A549 (cell line): ENCODE measurements at regions not wholly inside any gene's neighbourhood (a gene's known extent, or its start where the extent isn't known, plus 50 kb on each side); places are given as distances from the start of the nearest gene placed in this dataset.

Source experiments
- ATAC-seq, 2 experiments: fragments of 200-7000 bp in 1 of 2; fragments of >200 bp in 1 of 2; cut with Nextera tagmentation in 1 of 2; cut with Tn5 transposase in 1 of 2; 3 replicates each; pipeline versions ENCODE4 v1.8.0 to v1.9.1; 2018 to 2020; ENCODE audit warnings: mild to moderate bottlenecking in 1 of 2, moderate library complexity in 1 of 2
- CTCF ChIA-PET: fragments of 300-600 bp; sonication (Branson Sonifier 250); formaldehyde crosslinking; extraction: SDS; loops from one replicate; lab custom pipeline; 2021; ENCODE audit warnings: antibody characterized with exemption, inconsistent platforms; lab: Yijun Ruan, JAX
- POLR2A ChIA-PET: fragments of 350-600 bp; formaldehyde crosslinking; extraction: SDS; loops from one replicate; lab custom pipeline; 2021; ENCODE audit warnings: antibody characterized with exemption, inconsistent platforms; lab: Yijun Ruan, JAX
- DNase-seq, 2 experiments: peaks; one replicate each; pipeline versions ENCODE4 v3.0.0 to v3.0.0-alpha.2; 2011 to 2016; ENCODE audit warnings: low read depth in 1 of 2, low spot score in 1 of 2
- FAIRE-seq: peaks from 2 replicates; lab custom pipeline; 2011; peaks lifted over from hg19 to GRCh38; lab: Jason Lieb, UNC
- H3K27ac ChIP-seq, 2 experiments: fragments of >200 bp; sonication (Bioruptor Twin); formaldehyde crosslinking; 3 replicates each; pipeline ENCODE4 v1.5.1; 2016 to 2017
- H3K4me1 ChIP-seq: fragments of >200 bp; sonication (Bioruptor Twin); formaldehyde crosslinking; 3 replicates; pipeline ENCODE4 v1.6.1; 2016
- H3K4me2 ChIP-seq: fragments of >200 bp; sonication (Bioruptor Twin); formaldehyde crosslinking; 3 replicates; pipeline ENCODE4 v1.6.1; 2016
- H3K4me3 ChIP-seq: fragments of >200 bp; sonication (Bioruptor Twin); formaldehyde crosslinking; 3 replicates; pipeline ENCODE4 v1.5.1; 2016
- H3K9me3 ChIP-seq: fragments of >200 bp; sonication (Bioruptor Twin); formaldehyde crosslinking; 3 replicates; pipeline ENCODE4 v1.6.1; 2016
- CBX2 ChIP-seq: fragments of 200-600 bp; sonication (generic); IDR thresholded peaks from 2 replicates; pipeline ENCODE4 v1.6.1; 2016; ENCODE audit warnings: low read depth, mild to moderate bottlenecking, borderline replicate concordance
- CEBPB ChIP-seq, 2 experiments: fragments of >200 bp in 1 of 2; sonication (Bioruptor Twin) in 1 of 2; formaldehyde crosslinking in 1 of 2; IDR thresholded peaks; 2 replicates each; pipeline ENCODE4 v1.6.1; 2012 to 2016
- E2F6 ChIP-seq: IDR thresholded peaks from 2 replicates; pipeline ENCODE4 v1.6.1; 2012; ENCODE audit warnings: low read depth, borderline replicate concordance
- EHF ChIP-seq: fragments of 250-450 bp; sonication (Bioruptor Pico); IDR thresholded peaks from 2 replicates; pipeline ENCODE4 v1.5.0; 2020; ENCODE audit warnings: mild to moderate bottlenecking
- EP300 ChIP-seq, 2 experiments: fragments of >200 bp; sonication (Bioruptor Twin); formaldehyde crosslinking; IDR thresholded peaks; 2 replicates in 1 of 2; 3 replicates in 1 of 2; pipeline ENCODE4 v1.6.1; 2016 to 2017
- FOXS1 ChIP-seq: fragments of 250-450 bp; sonication (Bioruptor Pico); IDR thresholded peaks from 2 replicates; pipeline ENCODE4 v1.5.0; 2020; ENCODE audit warnings: mild to moderate bottlenecking, moderate library complexity
- GATA3 ChIP-seq: IDR thresholded peaks from 2 replicates; pipeline ENCODE4 v1.6.1; 2012; ENCODE audit warnings: borderline replicate concordance
- HEYL ChIP-seq: fragments of 250-450 bp; sonication (Bioruptor Pico); IDR thresholded peaks from 2 replicates; pipeline ENCODE4 v1.8.0; 2021; ENCODE audit warnings: mild to moderate bottlenecking, moderate library complexity
- HOXB5 ChIP-seq: fragments of 250-450 bp; sonication (Bioruptor Pico); IDR thresholded peaks from 2 replicates; pipeline ENCODE4 v1.5.0; 2020; ENCODE audit warnings: mild to moderate bottlenecking, moderate library complexity
- JUN ChIP-seq, 2 experiments: fragments of >200 bp; sonication (Bioruptor Twin); formaldehyde crosslinking; IDR thresholded peaks; 2 replicates in 1 of 2; 3 replicates in 1 of 2; pipeline ENCODE4 v1.6.1; 2016 to 2017
- KDM1A ChIP-seq: fragments of 200-600 bp; sonication (generic); IDR thresholded peaks from 2 replicates; pipeline ENCODE4 v1.6.1; 2016; ENCODE audit warnings: low read depth, mild to moderate bottlenecking
- NPAS2 ChIP-seq: fragments of 250-450 bp; sonication (Bioruptor Pico); IDR thresholded peaks from 2 replicates; pipeline ENCODE4 v1.8.0; 2022; ENCODE audit warnings: mild to moderate bottlenecking, moderate library complexity, borderline replicate concordance
- PBX3 ChIP-seq: IDR thresholded peaks from 2 replicates; pipeline ENCODE4 v1.6.1; 2012
- RAD21 ChIP-seq, 2 experiments: fragments of >200 bp in 1 of 2; sonication (Bioruptor Twin) in 1 of 2; formaldehyde crosslinking in 1 of 2; IDR thresholded peaks in 1 of 2; conservative IDR thresholded peaks in 1 of 2; 2 replicates in 1 of 2; 3 replicates in 1 of 2; pipeline ENCODE4 v1.6.1; 2012 to 2018; ENCODE audit warnings: inconsistent platforms in 1 of 2
- RCOR1 ChIP-seq: fragments of 150-350 bp; IDR thresholded peaks from 2 replicates; pipeline ENCODE4 v1.6.1; 2014; ENCODE audit warnings: antibody characterized with exemption, low read length, low read depth
- TP53 ChIP-seq: fragments of 250-450 bp; sonication (Bioruptor Pico); IDR thresholded peaks from 2 replicates; pipeline ENCODE4 v1.5.0; 2021; ENCODE audit warnings: mild to moderate bottlenecking, moderate library complexity
- WGBS: methylation state at CpG from one replicate; pipeline ENCODE4 v1.1.6; 2017; ENCODE audit errors: missing lambda C conversion rate; 5-methylcytosine and 5-hydroxymethylcytosine counted together
- TF ChIP-seq, protein P1 (sequence below): fragments of 200-600 bp; sonication (generic); IDR thresholded peaks from 2 replicates; pipeline ENCODE4 v1.6.1; 2016; ENCODE audit warnings: antibody characterized with exemption, mild to moderate bottlenecking, moderate library complexity
- TF ChIP-seq, protein P2 (sequence below): fragments of 150-350 bp; IDR thresholded peaks from 2 replicates; pipeline ENCODE4 v1.6.1; 2014; ENCODE audit warnings: low read depth, mild to moderate bottlenecking, low read length

DNA sequence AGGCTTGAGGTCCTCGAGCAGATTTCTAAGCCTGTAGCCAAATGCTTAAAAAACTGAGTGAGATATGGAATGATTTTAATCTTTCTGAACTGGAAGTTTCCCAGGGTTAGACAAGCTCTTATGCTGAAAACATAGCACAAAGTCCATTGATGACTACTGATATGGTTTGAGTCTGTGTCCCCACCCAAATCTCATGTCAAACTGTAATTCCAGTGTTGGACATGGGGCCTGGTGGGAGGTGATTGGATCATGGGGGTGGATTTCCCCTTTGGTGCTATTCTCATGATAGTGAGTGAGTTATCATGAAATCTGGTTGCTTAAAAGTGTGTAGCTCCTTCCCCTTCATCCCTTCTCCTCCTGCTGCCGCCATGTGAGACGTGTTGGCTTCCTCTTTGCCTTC is 454.9 kb downstream of the SPRY1 start:
- H3K4me2 ChIP-seq = no peak overlapping the region
- WGBS = 53% methylated on average over 3 of the region's 3 CpGs
- no peak for TF ChIP-seq EP300 (IDR thresholded peaks at IDR 0.05)
- TF ChIP-seq FOXS1 (CRISPR knock-in tag) = no peak
- no peak for TF ChIP-seq TP53 (CRISPR knock-in tag)
- no peak for TF ChIP-seq CEBPB (IDR thresholded peaks at IDR 0.05)
- TF ChIP-seq RCOR1 = no peak
- TF ChIP-seq PBX3 = no peak
- no peak for TF ChIP-seq NPAS2
- TF ChIP-seq GATA3 = no peak
- TF ChIP-seq KDM1A = no peak
- H3K4me3 ChIP-seq = no peak overlapping the region
- CTCF ChIA-PET = no interaction called here
- H3K9me3 ChIP-seq = no peaks in the 10 kb centered on the region
- DNase-seq = no peak
- H3K4me1 ChIP-seq = no peaks in the 10 kb centered on the region
- POLR2A ChIA-PET = no interaction called here
- ATAC-seq = no peak
- FAIRE-seq = no peak
- H3K27ac ChIP-seq = no peak overlapping the region

- FAIRE-seq = no peak
- 81% methylated on average over 3 of the region's 3 CpGs for WGBS
- ChIA-PET POLR2A (no interaction called here), CTCF (no interaction called here)
- Histone ChIP-seq H3K4me3 (no peak overlapping the region), H3K4me1 (no peaks in the 10 kb centered on the region), H3K9me3 (no peaks in the 10 kb centered on the region), H3K27ac (no peak overlapping the region), H3K4me2 (no peak overlapping the region)
- no peak for ATAC-seq
- TF ChIP-seq, protein P1, sequence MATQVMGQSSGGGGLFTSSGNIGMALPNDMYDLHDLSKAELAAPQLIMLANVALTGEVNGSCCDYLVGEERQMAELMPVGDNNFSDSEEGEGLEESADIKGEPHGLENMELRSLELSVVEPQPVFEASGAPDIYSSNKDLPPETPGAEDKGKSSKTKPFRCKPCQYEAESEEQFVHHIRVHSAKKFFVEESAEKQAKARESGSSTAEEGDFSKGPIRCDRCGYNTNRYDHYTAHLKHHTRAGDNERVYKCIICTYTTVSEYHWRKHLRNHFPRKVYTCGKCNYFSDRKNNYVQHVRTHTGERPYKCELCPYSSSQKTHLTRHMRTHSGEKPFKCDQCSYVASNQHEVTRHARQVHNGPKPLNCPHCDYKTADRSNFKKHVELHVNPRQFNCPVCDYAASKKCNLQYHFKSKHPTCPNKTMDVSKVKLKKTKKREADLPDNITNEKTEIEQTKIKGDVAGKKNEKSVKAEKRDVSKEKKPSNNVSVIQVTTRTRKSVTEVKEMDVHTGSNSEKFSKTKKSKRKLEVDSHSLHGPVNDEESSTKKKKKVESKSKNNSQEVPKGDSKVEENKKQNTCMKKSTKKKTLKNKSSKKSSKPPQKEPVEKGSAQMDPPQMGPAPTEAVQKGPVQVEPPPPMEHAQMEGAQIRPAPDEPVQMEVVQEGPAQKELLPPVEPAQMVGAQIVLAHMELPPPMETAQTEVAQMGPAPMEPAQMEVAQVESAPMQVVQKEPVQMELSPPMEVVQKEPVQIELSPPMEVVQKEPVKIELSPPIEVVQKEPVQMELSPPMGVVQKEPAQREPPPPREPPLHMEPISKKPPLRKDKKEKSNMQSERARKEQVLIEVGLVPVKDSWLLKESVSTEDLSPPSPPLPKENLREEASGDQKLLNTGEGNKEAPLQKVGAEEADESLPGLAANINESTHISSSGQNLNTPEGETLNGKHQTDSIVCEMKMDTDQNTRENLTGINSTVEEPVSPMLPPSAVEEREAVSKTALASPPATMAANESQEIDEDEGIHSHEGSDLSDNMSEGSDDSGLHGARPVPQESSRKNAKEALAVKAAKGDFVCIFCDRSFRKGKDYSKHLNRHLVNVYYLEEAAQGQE = no peak
- TF ChIP-seq, protein P2, sequence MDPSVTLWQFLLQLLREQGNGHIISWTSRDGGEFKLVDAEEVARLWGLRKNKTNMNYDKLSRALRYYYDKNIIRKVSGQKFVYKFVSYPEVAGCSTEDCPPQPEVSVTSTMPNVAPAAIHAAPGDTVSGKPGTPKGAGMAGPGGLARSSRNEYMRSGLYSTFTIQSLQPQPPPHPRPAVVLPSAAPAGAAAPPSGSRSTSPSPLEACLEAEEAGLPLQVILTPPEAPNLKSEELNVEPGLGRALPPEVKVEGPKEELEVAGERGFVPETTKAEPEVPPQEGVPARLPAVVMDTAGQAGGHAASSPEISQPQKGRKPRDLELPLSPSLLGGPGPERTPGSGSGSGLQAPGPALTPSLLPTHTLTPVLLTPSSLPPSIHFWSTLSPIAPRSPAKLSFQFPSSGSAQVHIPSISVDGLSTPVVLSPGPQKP = no peak
- TF ChIP-seq NPAS2 = no peak
- no peak for TF ChIP-seq EHF (CRISPR knock-in tag)
- TF ChIP-seq CBX2 = no peak
- TF ChIP-seq JUN (IDR thresholded peaks at IDR 0.05) = no peak
- no peak for TF ChIP-seq RAD21 (conservative IDR thresholded peaks at IDR 0.05 in 1 of 2, IDR thresholded peaks at IDR 0.05 in 1 of 2)
- no peak for TF ChIP-seq HOXB5 (CRISPR knock-in tag)
- no peak for TF ChIP-seq E2F6
- no peak for TF ChIP-seq HEYL
- no peak for DNase-seq
Measured at GRCh38 chr4:123853651-123854050, 457.1 kb downstream of the SPRY1 start.
